Dedifferentiated amniotic fluid mesenchymal stem cell (primary cell): ENCODE measurements at regions not wholly inside any gene's neighbourhood (a gene's known extent, or its start where the extent isn't known, plus 50 kb on each side); places are given as distances from the start of the nearest gene placed in this dataset.

ENCODE experiments used
- DNase-seq: peaks from one replicate; pipeline ENCODE4 v3.0.0-alpha.2; 2016; ENCODE audit errors: extremely low spot score

- DNase-seq, result no peak
Measured at GRCh38 chr1:147851149-147851548, 51.4 kb upstream of the GJA8 start.

DNA sequence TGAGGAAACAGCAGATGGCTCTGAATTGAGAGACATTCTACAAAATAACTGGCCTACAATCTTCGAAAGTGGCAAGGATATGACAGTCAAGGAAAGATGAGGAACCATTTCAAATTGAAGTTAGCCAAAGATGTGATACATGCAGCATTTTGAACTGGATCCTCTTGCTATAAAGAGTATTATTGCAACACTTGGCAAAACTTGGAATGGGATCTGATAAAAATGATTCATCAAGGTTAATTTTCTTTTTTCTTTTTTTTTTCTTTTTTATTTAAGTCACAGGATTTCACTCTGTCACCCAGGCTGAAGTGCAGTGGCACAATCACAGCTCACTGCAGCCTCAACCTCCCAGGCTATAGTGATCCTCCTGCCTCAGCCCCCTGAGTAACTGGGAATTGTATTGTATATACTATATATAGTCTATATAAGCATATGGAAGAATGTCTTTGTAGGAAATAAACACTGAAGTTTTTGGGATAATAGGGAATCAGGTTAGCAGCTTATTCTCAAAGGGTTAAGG is 49.8 kb upstream of the GJA8 start:
- no peak for DNase-seq
